Endodermal cell (in vitro differentiated cells): ENCODE measurements at regions not wholly inside any gene's neighbourhood (a gene's known extent, or its start where the extent isn't known, plus 50 kb on each side); places are given as distances from the start of the nearest gene placed in this dataset.

Experiments used
- DNase-seq: peaks from one replicate; pipeline ENCODE4 v3.0.0-alpha.2; 2017
- H3K27ac ChIP-seq: 2 replicates; pipeline ENCODE4 v1.5.1; 2013; ENCODE audit warnings: mild to moderate bottlenecking, low read depth, low read length, moderate library complexity
- H3K27me3 ChIP-seq: 2 replicates; pipeline ENCODE4 v1.6.1; 2013; ENCODE audit warnings: mild to moderate bottlenecking, low read length, moderate library complexity; ENCODE audit not compliant: insufficient read depth, control insufficient read depth, poor library complexity, severe bottlenecking
- H3K36me3 ChIP-seq: 2 replicates; pipeline ENCODE4 v1.7.0; 2013; ENCODE audit warnings: mild to moderate bottlenecking, low read length, moderate library complexity; ENCODE audit not compliant: control insufficient read depth, insufficient read depth
- H3K4me1 ChIP-seq: one replicate; pipeline ENCODE4 v1.7.0; 2013; ENCODE audit warnings: low read length; ENCODE audit not compliant: control insufficient read depth, insufficient read depth
- H3K4me3 ChIP-seq: 2 replicates; pipeline ENCODE4 v1.5.1; 2013; ENCODE audit warnings: mild to moderate bottlenecking, low read length, moderate library complexity
- H3K9ac ChIP-seq: 2 replicates; pipeline ENCODE4 v1.6.1; 2013; ENCODE audit warnings: mild to moderate bottlenecking, low read length, moderate library complexity; ENCODE audit not compliant: poor library complexity, severe bottlenecking; ENCODE audit errors: extremely low read depth
- H3K9me3 ChIP-seq: 2 replicates; pipeline ENCODE4 v1.6.1; 2013; ENCODE audit warnings: mild to moderate bottlenecking, low read length, moderate library complexity; ENCODE audit not compliant: control insufficient read depth
- H3K27ac Mint-ChIP-seq: 2 replicates; pipeline ENCODE4 v1.8.0; 2020; ENCODE audit warnings: mixed read lengths
- H3K27me3 Mint-ChIP-seq: 2 replicates; pipeline ENCODE4 v1.8.0; 2021; ENCODE audit warnings: mild to moderate bottlenecking, mixed read lengths; ENCODE audit not compliant: insufficient read depth
- H3K36me3 Mint-ChIP-seq: 2 replicates; pipeline ENCODE4 v1.8.0; 2020; ENCODE audit warnings: low read depth, mixed read lengths
- H3K4me1 Mint-ChIP-seq: 2 replicates; pipeline ENCODE4 v1.8.0; 2020; ENCODE audit warnings: mixed read lengths
- H3K4me3 Mint-ChIP-seq: 2 replicates; pipeline ENCODE4 v1.8.0; 2020; ENCODE audit warnings: mild to moderate bottlenecking, moderate library complexity, mixed read lengths
- H3K9me3 Mint-ChIP-seq: 2 replicates; pipeline ENCODE4 v1.8.0; 2020; ENCODE audit warnings: mild to moderate bottlenecking, mixed read lengths
- CTCF ChIP-seq: fragments of 200-600 bp; sonication (generic); conservative IDR thresholded peaks from 2 replicates; pipeline ENCODE4 v1.5.0; 2021; ENCODE audit warnings: antibody characterized with exemption, mild to moderate bottlenecking
- WGBS, 2 experiments: methylation state at CpG; one replicate each; pipeline versions ENCODE4 v1.1.5 to v1.1.7; 2013; ENCODE audit warnings: missing lambda C conversion rate in 2 of 2, mixed read lengths in 1 of 2; ENCODE audit not compliant: insufficient coverage in 1 of 2, insufficient read length in 1 of 2; 5-methylcytosine and 5-hydroxymethylcytosine counted together

- WGBS, 2 experiments = 92 to 98% methylated on average over 4 of the region's 4 CpGs
- TF ChIP-seq CTCF = no peak
- Mint-ChIP-seq H3K27me3 (no peaks in the 10 kb centered on the region), H3K36me3 (no peaks in the 10 kb centered on the region), H3K9me3 (no peaks in the 10 kb centered on the region), H3K27ac (no peak overlapping the region), H3K4me3 (no peak overlapping the region), H3K4me1 (peaks cover 13% of the 10 kb centered on the region)
- no peak overlapping the region for H3K9ac ChIP-seq
- no peak overlapping the region for H3K4me3 ChIP-seq
- H3K27ac ChIP-seq = no peak overlapping the region
- no peaks in the 10 kb centered on the region for H3K36me3 ChIP-seq
- no peaks in the 10 kb centered on the region for H3K27me3 ChIP-seq
- no peaks in the 10 kb centered on the region for H3K9me3 ChIP-seq
- no peak for DNase-seq
- H3K4me1 ChIP-seq = peaks cover 2% of the 10 kb centered on the region
These were observed 1682.2 kb upstream of the AGA start for GRCh38 chr4:179124419-179124818.

- Mint-ChIP-seq H3K4me1 (peaks cover 13% of the 10 kb centered on the region), H3K27me3 (no peaks in the 10 kb centered on the region), H3K27ac (no peak overlapping the region), H3K9me3 (no peaks in the 10 kb centered on the region), H3K36me3 (no peaks in the 10 kb centered on the region), H3K4me3 (no peak overlapping the region)
- no peak for TF ChIP-seq CTCF
- no peak overlapping the region for H3K4me3 ChIP-seq
- no peaks in the 10 kb centered on the region for H3K36me3 ChIP-seq
- DNase-seq = no peak
- no peaks in the 10 kb centered on the region for H3K27me3 ChIP-seq
- H3K9me3 ChIP-seq = no peaks in the 10 kb centered on the region
- no peak overlapping the region for H3K9ac ChIP-seq
- no peak overlapping the region for H3K27ac ChIP-seq
- peaks cover 2% of the 10 kb centered on the region for H3K4me1 ChIP-seq
- 80 to 93% methylated on average over 1 of the region's 1 CpG for WGBS, 2 experiments
These were observed 1682.7 kb upstream of the AGA start for GRCh38 chr4:179124957-179125356.

- no peaks in the 10 kb centered on the region for H3K9me3 Mint-ChIP-seq
- Histone ChIP-seq H3K9ac (no peak overlapping the region), H3K27ac (no peak overlapping the region), H3K27me3 (no peaks in the 10 kb centered on the region), H3K4me3 (no peak overlapping the region), H3K4me1 (peaks cover 2% of the 10 kb centered on the region), H3K9me3 (no peaks in the 10 kb centered on the region), H3K36me3 (no peaks in the 10 kb centered on the region)
- no peak for TF ChIP-seq CTCF
- no peak overlapping the region for H3K27ac Mint-ChIP-seq
- no peak for DNase-seq
- no peaks in the 10 kb centered on the region for H3K27me3 Mint-ChIP-seq
- peaks cover 13% of the 10 kb centered on the region for H3K4me1 Mint-ChIP-seq
- H3K36me3 Mint-ChIP-seq = no peaks in the 10 kb centered on the region
- H3K4me3 Mint-ChIP-seq = no peak overlapping the region
- 86 to 91% methylated on average over 1 to 2 of the region's 2 CpGs for WGBS, 2 experiments
These were observed 1683.6 kb upstream of the AGA start for GRCh38 chr4:179125870-179126269.
